ENCODE measurements at regions not wholly inside any gene's neighbourhood (a gene's known extent, or its start where the extent isn't known, plus 50 kb on each side); places are given as distances from the start of the nearest gene placed in this dataset.

GRCh38 chr10:21247592-21247991 lies 277.9 kb downstream of the SKIDA1 start:
- no peak overlapping the region for H3K23ac ChIP-seq (ENCODE audit: insufficient read length)
- H4K91ac ChIP-seq (replicated peaks; ENCODE audit: insufficient read length, low read length) = no peak overlapping the region

More at GRCh38 chr10:21247592-21247991, 277.9 kb downstream of the SKIDA1 start:
- Histone ChIP-seq H2AK5ac (ENCODE audit: low read depth, low read length) (no peak overlapping the region), H3K27me3 (replicated peaks in 1 of 4; ENCODE audit: control insufficient read depth in 3 of 4, extremely low read depth in 1 of 4, insufficient read depth in 3 of 4, low read length in 3 of 4) (no peaks in the 10 kb centered on the region), H2BK20ac (ENCODE audit: low read length) (no peak overlapping the region), H3K4ac (replicated peaks; ENCODE audit: insufficient read length, low read depth, low read length) (no peak overlapping the region), H3K56ac (replicated peaks; ENCODE audit: insufficient read length, low read depth, low read length) (no peak overlapping the region), H3K18ac (ENCODE audit: extremely low read depth, low read length) (no peak overlapping the region), H3K79me1 (ENCODE audit: low read depth, low read length) (no peaks in the 10 kb centered on the region), H2BK5ac (ENCODE audit: low read depth, low read length) (no peak overlapping the region), H2BK15ac (ENCODE audit: low read length) (no peak overlapping the region), H2AFZ (ENCODE audit: low read length) (no peak overlapping the region), H4K20me1 (replicated peaks in 1 of 2; ENCODE audit: control insufficient read depth in 1 of 2, insufficient read depth in 2 of 2, low read length in 2 of 2) (no peaks in the 10 kb centered on the region), H3K4me1 (replicated peaks in 1 of 4; ENCODE audit: control insufficient read depth in 3 of 4, insufficient read depth in 4 of 4, low read length in 3 of 4) (no peaks in the 10 kb centered on the region), H3K36me3 (ENCODE audit: control insufficient read depth in 2 of 4, insufficient read depth in 4 of 4, low read length in 3 of 4) (peaks cover 0 to 3% (median 1%) of the 10 kb centered on the region in 4 experiments; a peak in 1 of 8 replicates), H3K9me3 (ENCODE audit: insufficient read depth in 2 of 2, low read depth in 1 of 2, low read length in 1 of 2) (no peaks in the 10 kb centered on the region), H3K9ac (replicated peaks in 1 of 4; ENCODE audit: extremely low read depth in 1 of 4, low read depth in 3 of 4, low read length in 3 of 4) (no peak overlapping the region), H3K4me2 (ENCODE audit: insufficient read depth in 1 of 2, low read depth in 2 of 2, low read length in 2 of 2) (no peak overlapping the region), H2BK12ac (ENCODE audit: low read depth, low read length) (no peak overlapping the region), H3K27ac (ENCODE audit: low read depth, low read length) (no peak overlapping the region), H4K5ac (ENCODE audit: insufficient read length, low read depth, low read length) (no peak overlapping the region), H3K4me3 (ENCODE audit: extremely low read depth in 1 of 4, insufficient read depth in 2 of 4, low read depth in 3 of 4, low read length in 4 of 4) (no peak overlapping the region), H2BK120ac (replicated peaks; ENCODE audit: low read depth, low read length) (no peak overlapping the region), H4K8ac (ENCODE audit: extremely low read depth, insufficient read depth, low read length) (no peak overlapping the region), H3K14ac (ENCODE audit: insufficient read length) (no peak overlapping the region), H3K23me2 (ENCODE audit: low read depth, low read length) (no peaks in the 10 kb centered on the region; the same call in 1 of the 2 replicates), H3K79me2 (ENCODE audit: control insufficient read depth in 1 of 2, insufficient read depth in 2 of 2, low read length in 2 of 2) (no peaks in the 10 kb centered on the region)
- ChIA-PET CTCF (ENCODE audit: partially characterized antibody) (interaction anchor here (0.6 kb wide), 1 partner anchor 250 kb away, joined by 3 read pairs; no protein-coding TSS in a partner anchor), POLR2A (ENCODE audit: partially characterized antibody) (no interaction called here)
- TF ChIP-seq EZH2 (IDR thresholded peaks at IDR 0.05; ENCODE audit: low read depth, low read length, severe bottlenecking) = no peak
- TF ChIP-seq SUZ12 (IDR thresholded peaks at IDR 0.05; ENCODE audit: low read length) = no peak
- TF ChIP-seq NRF1 (IDR thresholded peaks at IDR 0.05; ENCODE audit: low read depth, low read length) = no peak
- TF ChIP-seq TEAD4 (IDR thresholded peaks at IDR 0.05; ENCODE audit: low read depth, low read length) = no peak
- TF ChIP-seq, protein P1, sequence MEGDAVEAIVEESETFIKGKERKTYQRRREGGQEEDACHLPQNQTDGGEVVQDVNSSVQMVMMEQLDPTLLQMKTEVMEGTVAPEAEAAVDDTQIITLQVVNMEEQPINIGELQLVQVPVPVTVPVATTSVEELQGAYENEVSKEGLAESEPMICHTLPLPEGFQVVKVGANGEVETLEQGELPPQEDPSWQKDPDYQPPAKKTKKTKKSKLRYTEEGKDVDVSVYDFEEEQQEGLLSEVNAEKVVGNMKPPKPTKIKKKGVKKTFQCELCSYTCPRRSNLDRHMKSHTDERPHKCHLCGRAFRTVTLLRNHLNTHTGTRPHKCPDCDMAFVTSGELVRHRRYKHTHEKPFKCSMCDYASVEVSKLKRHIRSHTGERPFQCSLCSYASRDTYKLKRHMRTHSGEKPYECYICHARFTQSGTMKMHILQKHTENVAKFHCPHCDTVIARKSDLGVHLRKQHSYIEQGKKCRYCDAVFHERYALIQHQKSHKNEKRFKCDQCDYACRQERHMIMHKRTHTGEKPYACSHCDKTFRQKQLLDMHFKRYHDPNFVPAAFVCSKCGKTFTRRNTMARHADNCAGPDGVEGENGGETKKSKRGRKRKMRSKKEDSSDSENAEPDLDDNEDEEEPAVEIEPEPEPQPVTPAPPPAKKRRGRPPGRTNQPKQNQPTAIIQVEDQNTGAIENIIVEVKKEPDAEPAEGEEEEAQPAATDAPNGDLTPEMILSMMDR (IDR thresholded peaks at IDR 0.05; ENCODE audit: control extremely low read depth in 1 of 3, insufficient read depth in 1 of 3, low read depth in 1 of 3, low read length in 3 of 3) = no peak
- no peak for TF ChIP-seq CHD1 (IDR thresholded peaks at IDR 0.05; ENCODE audit: low read depth, low read length)
- TF ChIP-seq POLR2A (IDR thresholded peaks at IDR 0.05; ENCODE audit: control extremely low read depth in 1 of 2, low read depth in 2 of 2, low read length in 2 of 2) = no peak
- no peak for TF ChIP-seq TBP (IDR thresholded peaks at IDR 0.05; ENCODE audit: low read depth, low read length)
- TF ChIP-seq FOSL1 (IDR thresholded peaks at IDR 0.05; ENCODE audit: insufficient read depth, low read depth, low read length) = no peak
- no peak for TF ChIP-seq GTF2F1 (IDR thresholded peaks at IDR 0.05; ENCODE audit: borderline replicate concordance, low read depth, low read length)
- no peak for TF ChIP-seq JUN (IDR thresholded peaks at IDR 0.05; ENCODE audit: low read depth, low read length)
- DNase-seq (ENCODE audit: low read depth in 1 of 2, low spot score in 2 of 2) = no peak
- no peak for FAIRE-seq
- 79% methylated on average over 1 of the region's 1 CpG; no CpG with 5 or more reads in 1 of the 2 experiments for WGBS, 2 experiments (ENCODE audit: extremely low coverage in 1 of 2, insufficient coverage in 1 of 2, insufficient read length in 1 of 2, insufficient replicate concordance in 2 of 2, low coverage in 1 of 2, low lambda C conversion rate in 2 of 2, missing lambda C conversion rate in 1 of 2)
